ENCODE measurements at regions not wholly inside any gene's neighbourhood (a gene's known extent, or its start where the extent isn't known, plus 50 kb on each side); places are given as distances from the start of the nearest gene placed in this dataset.

- DNase-seq (ENCODE audit: low spot score in 2 of 2), result no peak
- no peaks in the 10 kb centered on the region for H3K27me3 ChIP-seq
- H3K9me3 ChIP-seq, result no peaks in the 10 kb centered on the region
- H3K36me3 ChIP-seq, result peaks cover 0 to 23% (median 0%) of the 10 kb centered on the region in 3 donors
- no peak for TF ChIP-seq EP300 (IDR thresholded peaks at IDR 0.05)
- TF ChIP-seq POLR2A (IDR thresholded peaks at IDR 0.05), result no peak
- TF ChIP-seq CTCF (IDR thresholded peaks at IDR 0.05), result no peak
- WGBS, 2 donors, result 88 to 90% methylated on average over 4 of the region's 4 CpGs
- H3K4me1 ChIP-seq, result peaks cover 0 to 26% (median 5%) of the 10 kb centered on the region in 4 donors
- no peak overlapping the region for H3K4me3 ChIP-seq
- peak overlapping the region in 1 of 4 donors; percentile 10 for H3K27ac ChIP-seq
These were observed 158.7 kb downstream of the HAUS1 start for GRCh38 chr18:46262856-46263255.

GRCh38 chr18:46264255-46264654 is 160.1 kb downstream of the HAUS1 start:
- no peaks in the 10 kb centered on the region for H3K9me3 ChIP-seq
- DNase-seq (ENCODE audit: low spot score in 2 of 2), result no peak
- no peak overlapping the region for H3K4me3 ChIP-seq
- WGBS, 2 donors, result 43 to 55% methylated on average over 1 of the region's 1 CpG
- peak overlapping the region in 1 of 4 donors; percentile 65 for H3K27ac ChIP-seq
- peaks cover 0 to 28% (median 0%) of the 10 kb centered on the region in 3 donors for H3K36me3 ChIP-seq
- H3K27me3 ChIP-seq, result no peaks in the 10 kb centered on the region
- TF ChIP-seq EP300 (IDR thresholded peaks at IDR 0.05), result peak; percentile 38 to 59
- no peak for TF ChIP-seq POLR2A (IDR thresholded peaks at IDR 0.05)
- peaks cover 0 to 26% (median 5%) of the 10 kb centered on the region in 4 donors for H3K4me1 ChIP-seq

GRCh38 chr18:46265196-46266156 is 161.3 kb downstream of the HAUS1 start:
- peaks cover 0 to 28% (median 0%) of the 10 kb centered on the region in 3 donors for H3K36me3 ChIP-seq
- no peaks in the 10 kb centered on the region for H3K27me3 ChIP-seq
- no peaks in the 10 kb centered on the region for H3K9me3 ChIP-seq
- WGBS, 2 donors, result 81 to 83% methylated on average over 4 of the region's 4 CpGs
- TF ChIP-seq EP300 (IDR thresholded peaks at IDR 0.05) (no peak), CTCF (IDR thresholded peaks at IDR 0.05) (no peak), POLR2A (IDR thresholded peaks at IDR 0.05) (no peak)
- H3K4me3 ChIP-seq, result no peak overlapping the region
- no peak for DNase-seq (ENCODE audit: low spot score in 2 of 2)
- peaks cover 0 to 19% (median 0%) of the 10 kb centered on the region in 4 donors for H3K4me1 ChIP-seq
- H3K27ac ChIP-seq, result no peak overlapping the region

GRCh38 chr18:46266473-46266872 is 162.3 kb downstream of the HAUS1 start:
- no peak for TF ChIP-seq CTCF (IDR thresholded peaks at IDR 0.05)
- no peak for DNase-seq (ENCODE audit: low spot score in 2 of 2)
- Histone ChIP-seq H3K36me3 (peaks cover 0 to 28% (median 0%) of the 10 kb centered on the region in 3 donors), H3K27me3 (no peaks in the 10 kb centered on the region), H3K4me1 (peaks cover 0 to 12% (median 0%) of the 10 kb centered on the region in 4 donors), H3K27ac (no peak overlapping the region), H3K9me3 (no peaks in the 10 kb centered on the region), H3K4me3 (no peak overlapping the region)
- WGBS, 2 donors, result 80 to 84% methylated on average over 3 of the region's 3 CpGs

- Histone ChIP-seq H3K36me3 (peaks cover 0 to 17% (median 0%) of the 10 kb centered on the region in 3 donors), H3K27ac (no peak overlapping the region), H3K9me3 (no peaks in the 10 kb centered on the region), H3K27me3 (no peaks in the 10 kb centered on the region), H3K4me1 (peaks cover 0 to 9% (median 0%) of the 10 kb centered on the region in 4 donors), H3K4me3 (no peak overlapping the region)
- TF ChIP-seq EP300 (IDR thresholded peaks at IDR 0.05) (no peak), POLR2A (IDR thresholded peaks at IDR 0.05) (no peak), CTCF (IDR thresholded peaks at IDR 0.05) (no peak)
- no peak for DNase-seq (ENCODE audit: low spot score in 2 of 2)
- 86 to 87% methylated on average over 2 of the region's 2 CpGs for WGBS, 2 donors
These were observed 164.5 kb downstream of the HAUS1 start for GRCh38 chr18:46268671-46269070.

Measured in tibial nerve (tissue), 4 donors.